ENCODE measurements at regions not wholly inside any gene's neighbourhood (a gene's known extent, or its start where the extent isn't known, plus 50 kb on each side); places are given as distances from the start of the nearest gene placed in this dataset.

GRCh38 chr7:118573085-118573484, 348.6 kb downstream of the ANKRD7 start:
- H2AFZ ChIP-seq (ENCODE audit: low read length) = no peak overlapping the region
- no peak overlapping the region for H3K9ac ChIP-seq (ENCODE audit: low read depth, low read length, poor library complexity, severe bottlenecking)
- TF ChIP-seq CTCF (conservative IDR thresholded peaks at IDR 0.05; ENCODE audit: low read length) (no peak), EZH2phosphoT487 (IDR thresholded peaks at IDR 0.05; ENCODE audit: borderline replicate concordance) (no peak)
- H3K4me3 ChIP-seq (ENCODE audit: low read length, poor library complexity, severe bottlenecking) = no peak overlapping the region
- H4K20me1 ChIP-seq (ENCODE audit: insufficient read depth, low read length, poor library complexity, severe bottlenecking) = no peaks in the 10 kb centered on the region
- H3K27me3 ChIP-seq (ENCODE audit: insufficient read depth, low read length, poor library complexity, severe bottlenecking) = no peaks in the 10 kb centered on the region
- no peaks in the 10 kb centered on the region for H3K36me3 ChIP-seq (ENCODE audit: insufficient read depth, low read length)
- H3K4me2 ChIP-seq (ENCODE audit: low read depth, low read length, poor library complexity, severe bottlenecking) = no peak overlapping the region
- no peaks in the 10 kb centered on the region for H3K9me2 ChIP-seq (replicated peaks; ENCODE audit: low read depth, low read length)
- H3K9me3 ChIP-seq (ENCODE audit: insufficient read depth, low read depth, low read length) = no peaks in the 10 kb centered on the region
- no peaks in the 10 kb centered on the region for H3K79me2 ChIP-seq (ENCODE audit: insufficient read depth, low read length)
- peaks cover 8% of the 10 kb centered on the region for H3K4me1 ChIP-seq (ENCODE audit: insufficient read depth, low read length, poor library complexity, severe bottlenecking)
- H3F3A ChIP-seq (ENCODE audit: low read depth) = no peaks in the 10 kb centered on the region

DNA sequence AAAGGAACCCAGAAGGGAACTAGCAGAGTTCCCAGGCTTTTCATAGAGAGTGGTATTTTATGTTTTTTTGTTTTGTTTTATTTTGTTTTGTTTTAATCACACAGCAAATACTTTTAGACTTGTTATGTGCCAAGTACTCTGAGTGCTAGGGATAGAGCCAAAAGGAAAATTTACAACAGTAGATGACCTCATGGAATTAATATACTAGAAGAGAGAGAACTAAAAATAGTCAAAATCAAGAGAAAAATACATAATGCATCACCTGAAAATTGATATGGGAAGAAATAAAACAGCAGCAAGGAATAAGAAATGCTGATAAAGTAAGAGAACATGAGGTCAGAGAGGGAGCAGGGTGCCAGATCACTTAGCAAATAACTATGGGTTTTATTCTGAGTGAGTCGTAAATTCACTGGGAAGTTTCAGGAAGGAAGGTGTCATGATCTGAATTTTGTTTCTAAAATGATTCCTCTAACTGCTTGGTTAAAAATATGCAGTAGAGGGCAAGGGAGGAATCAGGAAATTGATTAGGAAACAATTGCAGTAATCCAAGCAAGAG, 351.0 kb downstream of the ANKRD7 start:
- no peak overlapping the region for H3K4me2 ChIP-seq (ENCODE audit: low read depth, low read length, poor library complexity, severe bottlenecking)

DNA sequence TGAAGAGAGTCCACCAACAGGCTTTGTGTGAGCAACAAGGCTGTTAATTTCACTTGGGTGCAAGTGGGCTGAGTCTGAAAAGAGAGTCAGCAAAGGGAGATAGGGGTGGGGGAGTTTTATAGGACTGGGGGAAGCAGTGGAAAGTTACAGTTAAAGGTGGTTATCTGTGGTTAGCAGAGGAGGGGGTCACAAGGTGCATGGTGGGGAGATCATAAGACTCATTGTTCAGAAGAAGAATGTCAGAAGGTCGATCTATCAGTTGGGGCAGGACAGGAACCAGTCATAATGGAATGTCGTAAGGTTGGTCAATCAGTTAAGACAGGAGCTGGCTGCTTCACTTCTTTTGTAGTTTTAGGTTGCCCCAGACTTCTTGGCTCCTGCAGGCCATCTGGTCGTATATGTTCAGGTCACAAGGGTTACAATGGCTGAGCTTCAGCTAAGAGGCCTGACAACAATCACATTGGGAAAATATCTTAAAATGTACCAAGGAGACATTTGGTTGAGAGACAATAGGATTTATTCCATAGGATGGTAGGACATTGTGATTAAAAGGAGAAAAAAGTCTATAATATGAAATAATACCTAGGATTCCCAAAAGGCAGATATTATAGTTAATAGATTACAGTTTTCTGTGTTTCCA, 356.4 kb downstream of the ANKRD7 start:
- Histone ChIP-seq H3K27me3 (ENCODE audit: insufficient read depth, low read length, poor library complexity, severe bottlenecking) (no peaks in the 10 kb centered on the region), H3K9ac (ENCODE audit: low read depth, low read length, poor library complexity, severe bottlenecking) (no peak overlapping the region), H3K4me1 (ENCODE audit: insufficient read depth, low read length, poor library complexity, severe bottlenecking) (peaks cover 11% of the 10 kb centered on the region), H3F3A (ENCODE audit: low read depth) (no peaks in the 10 kb centered on the region), H3K9me2 (replicated peaks; ENCODE audit: low read depth, low read length) (no peaks in the 10 kb centered on the region), H3K4me3 (ENCODE audit: low read length, poor library complexity, severe bottlenecking) (no peak overlapping the region), H3K36me3 (ENCODE audit: insufficient read depth, low read length) (no peaks in the 10 kb centered on the region), H3K4me2 (ENCODE audit: low read depth, low read length, poor library complexity, severe bottlenecking) (peak overlapping the region; percentile 19), H4K20me1 (ENCODE audit: insufficient read depth, low read length, poor library complexity, severe bottlenecking) (no peaks in the 10 kb centered on the region), H2AFZ (ENCODE audit: low read length) (peak overlapping the region; percentile 66; the same call in 1 of the 2 replicates), H3K79me2 (ENCODE audit: insufficient read depth, low read length) (no peaks in the 10 kb centered on the region), H3K9me3 (ENCODE audit: insufficient read depth, low read depth, low read length) (no peaks in the 10 kb centered on the region; the same call in 1 of the 2 replicates)
- TF ChIP-seq CTCF (conservative IDR thresholded peaks at IDR 0.05; ENCODE audit: low read length) (no peak), EZH2phosphoT487 (IDR thresholded peaks at IDR 0.05; ENCODE audit: borderline replicate concordance) (no peak)

More for the DNA sequence above, 351.0 kb downstream of the ANKRD7 start:
- Histone ChIP-seq H3K9me2 (replicated peaks; ENCODE audit: low read depth, low read length) (no peaks in the 10 kb centered on the region), H3K4me1 (ENCODE audit: insufficient read depth, low read length, poor library complexity, severe bottlenecking) (peaks cover 10% of the 10 kb centered on the region), H3F3A (ENCODE audit: low read depth) (no peaks in the 10 kb centered on the region), H3K4me3 (ENCODE audit: low read length, poor library complexity, severe bottlenecking) (no peak overlapping the region), H3K9me3 (ENCODE audit: insufficient read depth, low read depth, low read length) (no peaks in the 10 kb centered on the region), H2AFZ (ENCODE audit: low read length) (no peak overlapping the region), H3K36me3 (ENCODE audit: insufficient read depth, low read length) (no peaks in the 10 kb centered on the region), H3K79me2 (ENCODE audit: insufficient read depth, low read length) (no peaks in the 10 kb centered on the region), H3K9ac (ENCODE audit: low read depth, low read length, poor library complexity, severe bottlenecking) (no peak overlapping the region), H3K27me3 (ENCODE audit: insufficient read depth, low read length, poor library complexity, severe bottlenecking) (no peaks in the 10 kb centered on the region), H4K20me1 (ENCODE audit: insufficient read depth, low read length, poor library complexity, severe bottlenecking) (no peaks in the 10 kb centered on the region)
- no peak for TF ChIP-seq CTCF (conservative IDR thresholded peaks at IDR 0.05; ENCODE audit: low read length)
- no peak for TF ChIP-seq EZH2phosphoT487 (IDR thresholded peaks at IDR 0.05; ENCODE audit: borderline replicate concordance)

Data from Loucy (cell line).